CD4-positive, alpha-beta T cell (primary cell): ENCODE measurements at regions not wholly inside any gene's neighbourhood (a gene's known extent, or its start where the extent isn't known, plus 50 kb on each side); places are given as distances from the start of the nearest gene placed in this dataset.

ENCODE experiments used
- ATAC-seq: fragments of 200-7000 bp; cut with Tn5 transposase; one replicate; pipeline ENCODE4 v1.10.0; 2022; ENCODE audit warnings: mild to moderate bottlenecking; ENCODE audit not compliant: poor library complexity
- CTCF ChIA-PET: fragments of 350-600 bp; sonication (Branson Sonifier 250); formaldehyde crosslinking; loops from one replicate; lab custom pipeline; 2021; ENCODE audit warnings: antibody characterized with exemption, inconsistent platforms; lab: Charles Lee
- POLR2A ChIA-PET: fragments of 350-600 bp; sonication (Branson Sonifier 250); formaldehyde crosslinking; loops from one replicate; lab custom pipeline; 2021; ENCODE audit warnings: antibody characterized with exemption, inconsistent platforms; lab: Charles Lee
- DNase-seq, 14 experiments: peaks; one replicate each; pipeline ENCODE4 v3.0.0-alpha.2; 2013 to 2020; ENCODE audit warnings: mixed read lengths in 2 of 14
- H3K27ac ChIP-seq, 2 donors: one replicate each; pipeline versions ENCODE4 v1.5.1 to v1.7.0; 2013; ENCODE audit warnings: low read length in 2 of 2, low read depth in 1 of 2, mild to moderate bottlenecking in 1 of 2
- H3K27me3 ChIP-seq, 2 experiments: 1 replicate in 1 of 2; 2 replicates in 1 of 2; pipeline versions ENCODE4 v1.6.1 to v1.7.0; 2013; ENCODE audit warnings: low read length in 2 of 2, control low read depth in 1 of 2, mild to moderate bottlenecking in 1 of 2, moderate library complexity in 1 of 2; ENCODE audit not compliant: insufficient read depth in 2 of 2, control insufficient read depth in 1 of 2
- H3K36me3 ChIP-seq: one replicate; pipeline ENCODE4 v1.6.1; 2013; ENCODE audit warnings: low read length, control low read depth; ENCODE audit not compliant: insufficient read depth
- H3K4me1 ChIP-seq: one replicate; pipeline ENCODE4 v1.6.1; 2013; ENCODE audit warnings: low read length, control low read depth; ENCODE audit not compliant: insufficient read depth
- H3K4me3 ChIP-seq: one replicate; pipeline ENCODE4 v1.5.1; 2013; ENCODE audit warnings: mild to moderate bottlenecking, low read length, moderate library complexity
- H3K9me3 ChIP-seq, 2 experiments: 1 replicate in 1 of 2; 2 replicates in 1 of 2; pipeline versions ENCODE4 v1.6.1 to v1.7.0; 2013; ENCODE audit warnings: low read length in 2 of 2, mild to moderate bottlenecking in 2 of 2, control low read depth in 1 of 2, moderate library complexity in 1 of 2; ENCODE audit not compliant: control insufficient read depth in 1 of 2, insufficient read depth in 1 of 2
- H3K27ac Mint-ChIP-seq: one replicate; pipeline ENCODE4 v1.8.0; 2020; ENCODE audit warnings: mixed read lengths
- H3K27me3 Mint-ChIP-seq: one replicate; pipeline ENCODE4 v1.8.0; 2021; ENCODE audit warnings: mixed read lengths
- H3K36me3 Mint-ChIP-seq: one replicate; pipeline ENCODE4 v1.8.0; 2021; ENCODE audit warnings: low read depth, mixed read lengths
- H3K4me1 Mint-ChIP-seq: one replicate; pipeline ENCODE4 v1.8.0; 2021; ENCODE audit warnings: low read depth, mixed read lengths
- H3K4me3 Mint-ChIP-seq: one replicate; pipeline ENCODE4 v1.8.0; 2020; ENCODE audit warnings: mild to moderate bottlenecking, mixed read lengths
- H3K9me3 Mint-ChIP-seq: one replicate; pipeline ENCODE4 v1.8.0; 2020; ENCODE audit warnings: mixed read lengths
- intact Hi-C, 2 experiments: fragments of 100-400 bp; cut with DNase I in 1 of 2; cut with micrococcal nuclease in 1 of 2; formaldehyde crosslinking; loops; one replicate each; pipeline versions ENCODE4 v1.15.1 to v1.9.0; 2023 to 2025; cut with DNase I, micrococcal nuclease
- TF ChIP-seq, protein P1 (sequence below): fragments of 200-600 bp; IDR thresholded peaks from one replicate; pipeline ENCODE4 v1.8.0; 2022; ENCODE audit warnings: antibody characterized with exemption, mild to moderate bottlenecking

DNA sequence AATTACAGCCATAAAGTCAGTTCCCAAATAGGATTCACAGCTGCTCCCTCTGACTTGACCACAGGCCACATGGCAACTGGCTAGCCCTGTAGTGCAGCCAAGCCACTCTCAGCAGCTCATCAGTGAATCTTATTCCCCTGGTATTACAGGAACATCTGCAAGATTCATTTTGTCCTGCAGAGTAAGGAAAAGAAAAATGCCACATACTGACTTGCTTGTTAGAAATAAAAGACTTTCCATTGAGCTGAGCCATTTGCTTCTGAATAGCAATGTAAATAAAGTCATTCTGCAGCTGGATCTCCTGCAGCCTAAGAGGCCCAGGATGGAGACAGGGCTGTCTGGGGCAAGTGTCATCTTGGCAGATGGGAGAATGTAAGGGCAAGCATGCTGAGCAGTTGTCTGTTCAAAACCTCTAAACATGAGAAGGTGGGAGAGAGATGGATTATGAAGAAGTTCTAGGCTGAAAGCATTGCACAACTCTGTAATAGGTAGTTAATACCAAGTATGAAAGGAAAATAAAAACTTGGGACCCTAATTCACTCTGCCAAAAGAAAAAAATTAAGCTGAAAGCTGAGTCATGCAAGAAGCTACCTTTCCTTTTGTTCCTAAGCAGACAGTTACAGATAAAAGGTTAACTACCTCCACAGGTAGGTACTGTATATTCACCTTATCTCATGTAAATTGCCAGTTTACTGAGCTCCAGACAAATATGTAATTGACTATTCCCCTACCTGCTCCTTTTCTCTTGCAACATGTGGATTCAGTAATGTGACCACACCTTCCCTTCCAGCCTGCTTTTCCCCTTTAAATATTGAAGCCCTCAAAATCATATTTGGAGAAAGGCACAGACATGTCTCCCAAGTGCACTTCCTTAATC is 244.4 kb upstream of the RAI14 start:
- intact Hi-C loops: no loop called here
- DNase-seq: no peak
- Mint-ChIP-seq H3K4me1 (no peaks in the 10 kb centered on the region), H3K27ac (no peak overlapping the region), H3K9me3 (no peaks in the 10 kb centered on the region), H3K36me3 (no peaks in the 10 kb centered on the region), H3K4me3 (no peak overlapping the region), H3K27me3 (peaks cover 18% of the 10 kb centered on the region)
- H3K27ac ChIP-seq: no peak overlapping the region
- H3K36me3 ChIP-seq: no peaks in the 10 kb centered on the region
- peaks cover 2 to 13% of the 10 kb centered on the region in 2 experiments for H3K27me3 ChIP-seq
- H3K4me3 ChIP-seq: no peak overlapping the region
- no peak for ATAC-seq
- H3K9me3 ChIP-seq: no peaks in the 10 kb centered on the region
- CTCF ChIA-PET: no interaction called here
- POLR2A ChIA-PET: no interaction called here
- no peaks in the 10 kb centered on the region for H3K4me1 ChIP-seq
- TF ChIP-seq, protein P1, sequence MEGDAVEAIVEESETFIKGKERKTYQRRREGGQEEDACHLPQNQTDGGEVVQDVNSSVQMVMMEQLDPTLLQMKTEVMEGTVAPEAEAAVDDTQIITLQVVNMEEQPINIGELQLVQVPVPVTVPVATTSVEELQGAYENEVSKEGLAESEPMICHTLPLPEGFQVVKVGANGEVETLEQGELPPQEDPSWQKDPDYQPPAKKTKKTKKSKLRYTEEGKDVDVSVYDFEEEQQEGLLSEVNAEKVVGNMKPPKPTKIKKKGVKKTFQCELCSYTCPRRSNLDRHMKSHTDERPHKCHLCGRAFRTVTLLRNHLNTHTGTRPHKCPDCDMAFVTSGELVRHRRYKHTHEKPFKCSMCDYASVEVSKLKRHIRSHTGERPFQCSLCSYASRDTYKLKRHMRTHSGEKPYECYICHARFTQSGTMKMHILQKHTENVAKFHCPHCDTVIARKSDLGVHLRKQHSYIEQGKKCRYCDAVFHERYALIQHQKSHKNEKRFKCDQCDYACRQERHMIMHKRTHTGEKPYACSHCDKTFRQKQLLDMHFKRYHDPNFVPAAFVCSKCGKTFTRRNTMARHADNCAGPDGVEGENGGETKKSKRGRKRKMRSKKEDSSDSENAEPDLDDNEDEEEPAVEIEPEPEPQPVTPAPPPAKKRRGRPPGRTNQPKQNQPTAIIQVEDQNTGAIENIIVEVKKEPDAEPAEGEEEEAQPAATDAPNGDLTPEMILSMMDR: no peak

DNA sequence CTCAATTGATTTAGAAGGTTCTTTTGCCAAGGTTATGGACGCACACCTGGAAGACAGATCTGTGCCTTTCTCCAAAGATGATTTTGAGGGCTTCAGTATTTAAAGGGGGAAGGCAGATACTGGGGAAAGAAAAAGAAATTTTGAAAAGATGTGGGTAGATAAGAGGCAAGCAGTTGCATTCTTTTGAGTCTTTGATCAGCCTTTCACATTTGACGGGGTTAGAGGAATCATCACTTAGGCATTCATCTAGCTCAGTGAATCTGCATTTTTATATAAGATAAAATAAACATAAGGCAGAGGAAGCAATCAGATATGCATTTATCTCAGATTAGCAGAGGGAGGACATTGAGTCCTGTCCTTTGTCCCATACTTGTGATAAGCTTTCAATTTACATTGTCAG is 243.4 kb upstream of the RAI14 start:
- H3K27ac ChIP-seq: no peak overlapping the region
- no peaks in the 10 kb centered on the region for H3K36me3 Mint-ChIP-seq
- intact Hi-C loops: no loop called here
- ATAC-seq: no peak
- peaks cover 2 to 13% of the 10 kb centered on the region in 2 experiments for H3K27me3 ChIP-seq
- H3K4me1 Mint-ChIP-seq: no peaks in the 10 kb centered on the region
- H3K4me3 Mint-ChIP-seq: no peak overlapping the region
- H3K4me1 ChIP-seq: no peaks in the 10 kb centered on the region
- TF ChIP-seq, protein P1: no peak
- no peaks in the 10 kb centered on the region for H3K9me3 Mint-ChIP-seq
- ChIA-PET CTCF (interaction anchor here (0.6 kb wide), 1 partner anchor 678 kb away, joined by 3 read pairs; no protein-coding TSS in a partner anchor), POLR2A (no interaction called here)
- peaks cover 18% of the 10 kb centered on the region for H3K27me3 Mint-ChIP-seq
- no peak overlapping the region for H3K4me3 ChIP-seq
- no peaks in the 10 kb centered on the region for H3K9me3 ChIP-seq
- no peak for DNase-seq
- H3K36me3 ChIP-seq: no peaks in the 10 kb centered on the region
- no peak overlapping the region for H3K27ac Mint-ChIP-seq

DNA sequence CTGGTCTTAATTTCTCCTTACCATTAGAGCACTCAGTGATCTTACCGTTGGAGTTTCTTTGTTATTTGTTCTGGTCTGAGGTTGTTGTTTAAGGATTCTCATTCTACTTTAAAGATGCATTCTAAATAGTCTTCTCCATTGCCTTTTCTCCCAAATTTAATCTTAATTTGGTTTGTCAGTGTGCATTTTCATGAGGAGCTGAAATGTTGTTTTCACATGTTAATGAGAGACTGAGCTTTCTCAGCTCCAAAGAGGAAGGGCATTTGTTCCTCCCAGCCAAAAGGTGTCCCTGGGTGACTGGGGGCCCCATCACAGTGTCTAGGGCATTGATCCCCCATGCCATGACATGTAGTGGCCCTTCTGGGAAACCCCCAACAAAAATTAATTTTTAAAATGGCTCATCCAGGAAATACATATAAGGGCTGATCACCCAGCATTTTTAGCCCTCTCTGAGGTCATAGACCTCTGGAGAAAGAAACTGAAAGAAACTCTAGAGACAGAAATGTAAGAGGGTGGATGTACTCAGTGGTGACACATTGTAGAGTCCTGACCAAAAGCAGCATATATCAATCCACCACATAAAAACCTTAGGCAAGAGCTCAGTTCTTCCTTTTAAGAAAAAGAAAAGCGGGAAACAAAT is 240.4 kb upstream of the RAI14 start:
- H3K9me3 ChIP-seq: peaks cover 0 to 9% of the 10 kb centered on the region in 2 experiments
- Mint-ChIP-seq H3K4me1 (no peaks in the 10 kb centered on the region), H3K27ac (no peak overlapping the region), H3K36me3 (no peaks in the 10 kb centered on the region), H3K27me3 (peaks cover 14% of the 10 kb centered on the region), H3K9me3 (peaks cover 3% of the 10 kb centered on the region), H3K4me3 (no peak overlapping the region)
- ChIA-PET CTCF (no interaction called here), POLR2A (no interaction called here)
- H3K27ac ChIP-seq: no peak overlapping the region
- intact Hi-C loops: no loop called here
- no peak for DNase-seq
- H3K36me3 ChIP-seq: no peaks in the 10 kb centered on the region
- H3K4me3 ChIP-seq: no peak overlapping the region
- H3K4me1 ChIP-seq: no peaks in the 10 kb centered on the region
- ATAC-seq: no peak
- peaks cover 0 to 13% of the 10 kb centered on the region in 2 experiments for H3K27me3 ChIP-seq
- TF ChIP-seq, protein P1: no peak
